Large intestine (tissue), 3 donors: ENCODE measurements at regions not wholly inside any gene's neighbourhood (a gene's known extent, or its start where the extent isn't known, plus 50 kb on each side); places are given as distances from the start of the nearest gene placed in this dataset.
"Not testable (repeated sequence)": the region's sequence is repeated elsewhere in the genome, so short reads cannot be mapped to it uniquely, and the experiment has no call there.

Experiments
- DNase-seq, 2 donors: peaks; one replicate each; pipeline versions ENCODE4 v3.0.0 to v3.0.0-alpha.2; 2013
- H3K27ac ChIP-seq: one replicate; pipeline ENCODE4 v1.5.1; 2013; ENCODE audit warnings: low read length
- H3K27me3 ChIP-seq: 2 replicates; pipeline ENCODE4 v1.6.1; 2013; ENCODE audit warnings: low read length; ENCODE audit not compliant: control insufficient read depth, insufficient read depth
- H3K36me3 ChIP-seq: 2 replicates; pipeline ENCODE4 v1.6.1; 2013; ENCODE audit warnings: low read length; ENCODE audit not compliant: control insufficient read depth, insufficient read depth
- H3K4me1 ChIP-seq: one replicate; pipeline ENCODE4 v1.6.1; 2013; ENCODE audit warnings: low read length; ENCODE audit not compliant: control insufficient read depth, insufficient read depth
- H3K4me3 ChIP-seq: one replicate; pipeline ENCODE4 v1.5.1; 2013; ENCODE audit warnings: low read length
- H3K9me3 ChIP-seq: one replicate; pipeline ENCODE4 v1.6.1; 2013; ENCODE audit warnings: mild to moderate bottlenecking, low read depth, low read length, moderate library complexity; ENCODE audit not compliant: control insufficient read depth
- WGBS: methylation state at CpG from one replicate; pipeline ENCODE4 v1.1.5; 2013; ENCODE audit warnings: low lambda C conversion rate; ENCODE audit not compliant: insufficient coverage; 5-methylcytosine and 5-hydroxymethylcytosine counted together

DNA sequence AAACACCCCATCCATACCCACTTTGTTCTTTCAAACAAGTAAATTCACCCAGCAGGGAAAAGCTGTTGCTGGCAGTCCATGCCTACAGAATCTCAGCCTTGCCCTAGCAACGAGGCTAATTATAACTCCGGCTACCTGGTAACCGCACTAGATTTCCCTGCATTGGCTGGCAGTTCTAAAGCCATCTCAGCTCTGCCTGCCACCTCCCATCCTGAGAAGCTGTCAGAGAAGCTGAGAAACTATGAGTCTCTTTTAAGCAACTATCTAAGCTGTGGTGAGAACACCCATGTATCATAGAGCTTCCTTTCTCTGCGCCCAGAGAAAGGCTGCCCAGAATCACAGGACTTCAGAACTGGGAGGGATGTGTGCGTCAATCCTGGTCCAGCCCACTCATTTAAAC is 126.5 kb upstream of the NBPF9 start:
- no CpG with 5 or more reads among the region's 5 CpGs for WGBS
- H3K27ac ChIP-seq, H3K4me3 ChIP-seq: not testable (repeated sequence)

DNA sequence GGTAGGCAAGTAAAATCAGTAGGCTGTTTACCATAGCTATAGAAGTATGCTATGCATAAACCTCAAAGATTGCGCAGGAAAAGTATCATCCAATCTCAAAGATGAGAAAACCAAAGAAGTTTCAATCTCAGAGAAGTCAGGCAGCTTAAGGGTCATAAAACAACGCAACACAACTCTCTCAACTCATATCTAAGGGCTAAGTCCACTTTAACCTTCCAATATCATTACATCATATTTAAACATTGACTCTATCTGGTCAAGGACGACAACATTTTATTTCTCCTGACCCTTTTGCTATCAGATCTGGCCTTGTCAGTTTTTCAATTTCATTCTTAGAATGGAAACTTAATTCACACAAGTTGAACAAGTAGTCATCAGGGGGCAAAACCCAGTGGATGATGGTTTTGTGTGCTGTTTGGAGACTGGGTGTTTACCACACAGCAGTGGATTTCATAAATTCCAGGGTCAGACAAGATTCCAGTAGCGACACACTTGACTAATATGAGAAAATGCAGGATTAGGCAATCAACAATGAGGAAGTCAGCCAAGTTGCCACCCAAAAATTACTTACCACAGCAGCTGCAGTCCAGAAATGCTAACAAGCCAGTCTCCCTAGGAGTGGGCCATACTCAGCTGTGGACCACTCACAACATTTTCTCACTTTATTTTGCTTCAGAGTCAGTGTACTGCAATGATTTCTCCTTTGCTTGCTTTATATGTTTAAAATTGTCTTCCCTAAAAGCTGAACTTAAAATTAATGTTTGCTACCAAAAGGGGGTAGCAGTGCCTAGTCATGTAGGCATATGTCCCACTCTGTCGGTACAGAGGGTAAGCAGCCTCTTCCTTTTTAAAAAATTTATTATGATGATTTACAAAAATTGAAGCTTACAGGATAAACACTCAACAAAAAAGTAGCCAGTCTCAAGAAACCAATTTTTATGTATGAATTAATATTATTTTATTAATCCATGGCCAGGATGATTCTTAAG is 131.9 kb upstream of the NBPF9 start:
- H3K4me1 ChIP-seq, DNase-seq, H3K27me3 ChIP-seq, H3K9me3 ChIP-seq, H3K27ac ChIP-seq, H3K36me3 ChIP-seq, H3K4me3 ChIP-seq: not testable (repeated sequence)
- WGBS, result no CpG with 5 or more reads among the region's 5 CpGs

More for the DNA sequence above, 126.5 kb upstream of the NBPF9 start:
- H3K4me1 ChIP-seq, H3K9me3 ChIP-seq, H3K27me3 ChIP-seq, DNase-seq, H3K36me3 ChIP-seq: not testable (repeated sequence)

GRCh38 chr1:149237515-149237914 is 134.2 kb upstream of the NBPF9 start:
- H3K27ac ChIP-seq, H3K4me1 ChIP-seq, H3K4me3 ChIP-seq, H3K36me3 ChIP-seq, H3K27me3 ChIP-seq, DNase-seq, H3K9me3 ChIP-seq: not testable (repeated sequence)
- no CpG with 5 or more reads among the region's 4 CpGs for WGBS

- not testable (repeated sequence) for H3K27me3 ChIP-seq, H3K4me1 ChIP-seq, H3K27ac ChIP-seq, H3K36me3 ChIP-seq, DNase-seq, H3K9me3 ChIP-seq, H3K4me3 ChIP-seq
- WGBS, result no CpG with 5 or more reads among the region's 15 CpGs
Observed at GRCh38 chr1:149239897-149240508, 136.7 kb upstream of the NBPF9 start.

GRCh38 chr1:149240530-149240929 is 137.2 kb upstream of the NBPF9 start:
- H3K9me3 ChIP-seq, H3K4me1 ChIP-seq, H3K27me3 ChIP-seq, H3K27ac ChIP-seq, H3K4me3 ChIP-seq, DNase-seq, H3K36me3 ChIP-seq: not testable (repeated sequence)
- WGBS, result no CpG with 5 or more reads among the region's 14 CpGs

- H3K27me3 ChIP-seq, H3K4me3 ChIP-seq, H3K9me3 ChIP-seq, DNase-seq, H3K4me1 ChIP-seq, H3K27ac ChIP-seq, H3K36me3 ChIP-seq: not testable (repeated sequence)
- no CpG with 5 or more reads among the region's 5 CpGs for WGBS
Observed at GRCh38 chr1:149241272-149241671, 137.9 kb upstream of the NBPF9 start.

DNA sequence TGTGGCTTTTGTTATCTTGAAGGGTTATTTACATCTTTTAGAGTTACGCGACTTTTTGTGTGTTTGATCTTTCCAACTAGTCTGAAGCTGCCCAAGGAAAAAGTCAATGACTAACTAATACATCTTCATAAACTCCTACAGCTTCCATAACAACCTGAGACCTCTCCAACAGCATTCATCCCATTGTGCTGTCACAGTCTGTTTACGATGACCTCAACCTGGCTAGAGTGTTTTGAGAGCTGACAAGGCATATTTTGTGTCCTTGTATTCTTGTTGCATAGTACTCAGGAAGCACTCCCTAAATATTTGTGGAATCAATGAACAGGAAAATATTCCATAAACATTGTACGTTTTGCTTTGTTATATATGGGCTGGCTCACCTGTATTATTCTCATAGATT is 140.2 kb upstream of the NBPF9 start:
- not testable (repeated sequence) for H3K9me3 ChIP-seq, H3K4me1 ChIP-seq, H3K36me3 ChIP-seq, H3K27ac ChIP-seq, H3K27me3 ChIP-seq, DNase-seq, H3K4me3 ChIP-seq
- WGBS, result no CpG with 5 or more reads among the region's 4 CpGs

DNA sequence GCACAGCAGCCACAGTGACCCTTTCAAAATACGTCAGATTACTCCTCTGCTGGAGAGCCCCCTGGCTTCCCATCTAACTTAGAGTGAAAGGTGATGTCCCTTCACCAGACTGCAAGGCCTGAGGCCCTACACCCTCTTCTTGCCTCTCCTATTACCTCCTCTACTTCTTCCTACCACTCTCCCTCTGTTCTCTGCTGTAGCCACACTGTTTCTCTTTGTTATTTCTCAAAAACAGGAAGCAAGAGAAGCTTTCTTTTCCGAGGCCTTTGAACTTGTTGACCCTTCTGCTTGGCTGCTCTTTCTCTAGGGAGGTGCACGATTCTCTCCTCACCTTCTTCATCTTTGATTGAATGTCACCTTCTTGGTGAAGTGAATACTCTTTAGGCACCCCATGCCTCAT is 141.3 kb upstream of the NBPF9 start:
- H3K4me3 ChIP-seq, H3K36me3 ChIP-seq, H3K9me3 ChIP-seq, DNase-seq, H3K27me3 ChIP-seq, H3K27ac ChIP-seq, H3K4me1 ChIP-seq: not testable (repeated sequence)
- no CpG with 5 or more reads among the region's 3 CpGs for WGBS

GRCh38 chr1:149246212-149246611 is 142.9 kb upstream of the NBPF9 start:
- not testable (repeated sequence) for H3K4me3 ChIP-seq

GRCh38 chr1:149248610-149249009 is 145.3 kb upstream of the NBPF9 start:
- not testable (repeated sequence) for H3K4me3 ChIP-seq, H3K27me3 ChIP-seq, H3K27ac ChIP-seq, H3K9me3 ChIP-seq, H3K36me3 ChIP-seq, DNase-seq, H3K4me1 ChIP-seq
- no CpG with 5 or more reads among the region's 2 CpGs for WGBS

More at GRCh38 chr1:149246212-149246611, 142.9 kb upstream of the NBPF9 start:
- WGBS, result no CpG with 5 or more reads among the region's 5 CpGs
- not testable (repeated sequence) for H3K4me1 ChIP-seq, H3K36me3 ChIP-seq, DNase-seq, H3K9me3 ChIP-seq, H3K27me3 ChIP-seq, H3K27ac ChIP-seq
